A673 (cell line): ENCODE measurements at regions not wholly inside any gene's neighbourhood (a gene's known extent, or its start where the extent isn't known, plus 50 kb on each side); places are given as distances from the start of the nearest gene placed in this dataset.

Source experiments
- CTCF ChIP-seq: fragments of 300-800, 200-600 bp; sonication (generic); conservative IDR thresholded peaks from 2 replicates; pipeline ENCODE4 v1.5.1; 2017; ENCODE audit warnings: low read depth, mild to moderate bottlenecking, antibody characterized with exemption, low read length, moderate library complexity, mixed read lengths
- EZH2 ChIP-seq: fragments of 200-600 bp; sonication (generic); IDR thresholded peaks from 2 replicates; pipeline ENCODE4 v1.6.1; 2017; ENCODE audit warnings: borderline replicate concordance, low read depth, mild to moderate bottlenecking, mixed read lengths, antibody characterized with exemption, low read length; ENCODE audit not compliant: poor library complexity, severe bottlenecking

GRCh38 chr20:6200092-6200491 is 77.3 kb upstream of the FERMT1 start:
- TF ChIP-seq EZH2 = no peak
- TF ChIP-seq CTCF = no peak
